Left ventricle myocardium inferior (tissue), 1 donor: ENCODE measurements at regions not wholly inside any gene's neighbourhood (a gene's known extent, or its start where the extent isn't known, plus 50 kb on each side); places are given as distances from the start of the nearest gene placed in this dataset.

ENCODE experiments used
- DNase-seq: peaks from one replicate; pipeline ENCODE4 v3.0.0-alpha.2; 2020
- H3K27ac ChIP-seq: fragments of 200-600 bp; replicated peaks from 2 replicates; pipeline ENCODE4 v1.8.0; 2021
- H3K27me3 ChIP-seq: fragments of 200-600 bp; 2 replicates; pipeline ENCODE4 v1.8.0; 2021; ENCODE audit warnings: low read depth
- H3K36me3 ChIP-seq: fragments of 200-600 bp; 2 replicates; pipeline ENCODE4 v1.8.0; 2021
- H3K4me1 ChIP-seq: fragments of 200-600 bp; 2 replicates; pipeline ENCODE4 v1.8.0; 2021
- H3K4me3 ChIP-seq: fragments of 200-600 bp; 2 replicates; pipeline ENCODE4 v1.8.0; 2021; ENCODE audit warnings: mild to moderate bottlenecking, moderate library complexity
- H3K9me3 ChIP-seq: fragments of 200-600 bp; replicated peaks from 2 replicates; pipeline ENCODE4 v1.8.0; 2021
- intact Hi-C: fragments of 100-400 bp; cut with micrococcal nuclease; formaldehyde crosslinking; loops from one replicate; pipeline ENCODE4 v1.11.0; 2022
- TF ChIP-seq, protein P1 (sequence below): fragments of 200-600 bp; IDR thresholded peaks from 2 replicates; pipeline ENCODE4 v1.8.0; 2021; ENCODE audit warnings: antibody characterized with exemption, mild to moderate bottlenecking, borderline replicate concordance
- donor health status: DM: no; HTN: yes; CAD: no; lungs with severe emphysema.

DNA sequence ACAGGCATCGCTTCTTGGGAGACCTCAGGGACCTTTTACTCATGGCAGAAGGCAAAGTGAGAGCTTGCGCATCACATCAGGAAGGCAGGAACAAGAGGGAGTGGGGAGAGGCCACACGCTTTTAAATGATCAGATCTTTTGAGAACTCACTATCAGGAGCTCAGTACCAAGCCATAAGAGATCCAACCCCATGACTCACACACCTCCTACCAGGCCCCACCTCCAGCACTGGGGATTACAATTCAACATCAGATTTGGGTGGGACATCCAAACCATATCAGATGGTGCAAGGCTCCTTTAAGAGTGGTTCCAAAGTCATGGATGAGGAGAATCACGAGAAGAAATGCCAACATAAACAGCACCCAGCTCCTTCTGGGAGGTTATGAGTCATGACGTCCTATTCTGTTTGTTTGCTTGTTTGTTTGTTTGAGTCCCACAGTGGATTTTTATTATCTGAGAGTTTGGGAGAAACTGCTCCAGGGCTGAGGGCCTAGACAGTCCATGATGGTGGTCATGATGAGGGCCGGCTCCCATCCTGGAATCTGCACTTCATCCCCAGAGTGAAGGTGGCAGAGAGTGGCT, 453.5 kb downstream of the GADD45G start:
- TF ChIP-seq, protein P1, sequence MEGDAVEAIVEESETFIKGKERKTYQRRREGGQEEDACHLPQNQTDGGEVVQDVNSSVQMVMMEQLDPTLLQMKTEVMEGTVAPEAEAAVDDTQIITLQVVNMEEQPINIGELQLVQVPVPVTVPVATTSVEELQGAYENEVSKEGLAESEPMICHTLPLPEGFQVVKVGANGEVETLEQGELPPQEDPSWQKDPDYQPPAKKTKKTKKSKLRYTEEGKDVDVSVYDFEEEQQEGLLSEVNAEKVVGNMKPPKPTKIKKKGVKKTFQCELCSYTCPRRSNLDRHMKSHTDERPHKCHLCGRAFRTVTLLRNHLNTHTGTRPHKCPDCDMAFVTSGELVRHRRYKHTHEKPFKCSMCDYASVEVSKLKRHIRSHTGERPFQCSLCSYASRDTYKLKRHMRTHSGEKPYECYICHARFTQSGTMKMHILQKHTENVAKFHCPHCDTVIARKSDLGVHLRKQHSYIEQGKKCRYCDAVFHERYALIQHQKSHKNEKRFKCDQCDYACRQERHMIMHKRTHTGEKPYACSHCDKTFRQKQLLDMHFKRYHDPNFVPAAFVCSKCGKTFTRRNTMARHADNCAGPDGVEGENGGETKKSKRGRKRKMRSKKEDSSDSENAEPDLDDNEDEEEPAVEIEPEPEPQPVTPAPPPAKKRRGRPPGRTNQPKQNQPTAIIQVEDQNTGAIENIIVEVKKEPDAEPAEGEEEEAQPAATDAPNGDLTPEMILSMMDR = no peak
- intact Hi-C loops = no loop called here
- no peak for DNase-seq
- Histone ChIP-seq H3K4me1 (no peaks in the 10 kb centered on the region), H3K27me3 (no peaks in the 10 kb centered on the region), H3K36me3 (no peaks in the 10 kb centered on the region), H3K4me3 (no peak overlapping the region), H3K9me3 (no peaks in the 10 kb centered on the region), H3K27ac (no peak overlapping the region)

DNA sequence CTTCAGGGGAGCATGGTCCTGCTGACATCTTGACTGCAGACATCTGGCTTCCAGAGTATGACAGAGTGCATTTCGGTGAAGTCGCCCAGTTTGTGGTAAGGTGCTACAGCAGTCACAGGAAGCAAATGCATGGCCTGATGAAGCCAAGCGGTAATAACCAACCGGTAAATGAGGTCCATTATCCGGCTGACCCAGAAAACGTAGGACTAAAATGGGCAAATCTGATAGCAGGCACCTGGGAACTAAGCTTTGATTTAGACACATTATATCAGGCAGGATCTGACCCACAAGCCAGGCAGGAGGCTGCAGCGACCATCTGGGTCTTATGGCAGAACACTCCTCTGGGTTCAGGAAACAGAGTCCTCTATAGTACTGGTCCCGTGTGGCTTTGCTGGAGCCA, 454.6 kb downstream of the GADD45G start:
- intact Hi-C loops = no loop called here
- H3K4me3 ChIP-seq = no peak overlapping the region
- no peaks in the 10 kb centered on the region for H3K4me1 ChIP-seq
- no peaks in the 10 kb centered on the region for H3K36me3 ChIP-seq
- H3K27ac ChIP-seq = no peak overlapping the region
- TF ChIP-seq, protein P1 = no peak
- H3K27me3 ChIP-seq = no peaks in the 10 kb centered on the region
- no peak for DNase-seq
- H3K9me3 ChIP-seq = no peaks in the 10 kb centered on the region

DNA sequence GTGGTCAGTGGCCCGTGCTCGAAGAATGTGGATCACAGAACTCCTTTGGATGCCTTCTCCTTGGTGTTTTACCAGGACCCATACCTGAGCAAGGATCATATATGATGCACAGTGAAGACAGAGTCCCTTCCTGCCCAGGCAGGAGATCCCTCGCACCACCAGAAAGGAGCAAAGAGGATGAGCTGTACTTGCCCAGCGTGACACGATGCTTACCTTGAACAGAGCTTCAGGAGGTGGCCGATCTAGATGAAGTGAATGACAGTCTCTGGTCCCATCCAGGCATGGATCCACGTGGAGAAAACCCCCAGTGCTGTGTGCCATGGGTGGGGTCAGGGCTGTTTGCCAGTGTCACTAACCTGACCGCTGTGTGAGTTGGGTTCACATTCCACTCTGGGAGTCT, 455.4 kb downstream of the GADD45G start:
- Histone ChIP-seq H3K9me3 (no peaks in the 10 kb centered on the region), H3K27ac (no peak overlapping the region), H3K27me3 (no peaks in the 10 kb centered on the region), H3K4me3 (no peak overlapping the region), H3K4me1 (no peaks in the 10 kb centered on the region), H3K36me3 (no peaks in the 10 kb centered on the region)
- DNase-seq = no peak
- intact Hi-C loops = no loop called here
- TF ChIP-seq, protein P1 = no peak

DNA sequence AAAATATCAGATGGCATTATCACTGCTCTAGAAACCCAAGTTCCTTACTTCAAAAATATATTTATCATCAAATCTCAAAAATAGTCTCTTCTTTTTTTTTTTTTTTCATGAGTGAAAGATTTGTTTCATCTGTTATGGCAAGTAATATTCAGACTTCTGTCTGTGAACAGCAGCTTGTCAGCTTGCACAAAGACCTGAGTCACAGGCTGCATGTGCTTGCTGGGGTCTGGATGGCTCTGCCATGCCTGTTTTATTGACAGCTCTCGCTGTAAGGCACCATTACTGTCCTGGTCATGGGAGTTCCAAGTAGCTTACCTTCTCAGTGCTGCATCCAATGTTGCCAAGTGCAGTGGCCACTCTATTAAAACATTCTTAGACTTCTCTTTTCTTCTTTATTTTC, 456.4 kb downstream of the GADD45G start:
- intact Hi-C loops = no loop called here
- Histone ChIP-seq H3K27ac (no peak overlapping the region), H3K36me3 (no peaks in the 10 kb centered on the region), H3K4me3 (no peak overlapping the region), H3K27me3 (no peaks in the 10 kb centered on the region), H3K4me1 (no peaks in the 10 kb centered on the region), H3K9me3 (no peaks in the 10 kb centered on the region)
- TF ChIP-seq, protein P1 = no peak
- no peak for DNase-seq

DNA sequence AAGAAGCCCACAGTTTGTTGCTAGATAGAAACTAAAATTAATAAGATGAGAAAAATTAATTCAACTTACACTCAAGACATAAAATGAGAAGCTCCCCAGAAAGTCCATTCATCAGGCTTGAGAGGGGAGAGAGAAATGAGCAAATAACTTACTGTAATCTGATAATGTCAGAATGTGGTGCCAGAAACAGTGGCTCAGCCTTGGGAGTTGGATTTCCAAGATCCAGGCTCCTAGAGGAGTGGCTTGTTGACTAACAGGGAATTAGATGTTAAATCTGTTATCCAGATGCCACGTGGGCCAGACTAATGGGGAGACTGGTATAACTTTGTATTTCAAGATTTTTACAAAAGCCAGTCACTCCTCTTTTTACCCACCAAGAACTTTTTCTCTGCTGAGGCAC, 458.2 kb downstream of the GADD45G start:
- Histone ChIP-seq H3K4me3 (no peak overlapping the region), H3K27ac (no peak overlapping the region), H3K27me3 (no peaks in the 10 kb centered on the region), H3K9me3 (no peaks in the 10 kb centered on the region), H3K4me1 (no peaks in the 10 kb centered on the region), H3K36me3 (no peaks in the 10 kb centered on the region)
- intact Hi-C loops = no loop called here
- TF ChIP-seq, protein P1 = no peak
- no peak for DNase-seq
